ENCODE measurements at regions not wholly inside any gene's neighbourhood (a gene's known extent, or its start where the extent isn't known, plus 50 kb on each side); places are given as distances from the start of the nearest gene placed in this dataset.

DNA sequence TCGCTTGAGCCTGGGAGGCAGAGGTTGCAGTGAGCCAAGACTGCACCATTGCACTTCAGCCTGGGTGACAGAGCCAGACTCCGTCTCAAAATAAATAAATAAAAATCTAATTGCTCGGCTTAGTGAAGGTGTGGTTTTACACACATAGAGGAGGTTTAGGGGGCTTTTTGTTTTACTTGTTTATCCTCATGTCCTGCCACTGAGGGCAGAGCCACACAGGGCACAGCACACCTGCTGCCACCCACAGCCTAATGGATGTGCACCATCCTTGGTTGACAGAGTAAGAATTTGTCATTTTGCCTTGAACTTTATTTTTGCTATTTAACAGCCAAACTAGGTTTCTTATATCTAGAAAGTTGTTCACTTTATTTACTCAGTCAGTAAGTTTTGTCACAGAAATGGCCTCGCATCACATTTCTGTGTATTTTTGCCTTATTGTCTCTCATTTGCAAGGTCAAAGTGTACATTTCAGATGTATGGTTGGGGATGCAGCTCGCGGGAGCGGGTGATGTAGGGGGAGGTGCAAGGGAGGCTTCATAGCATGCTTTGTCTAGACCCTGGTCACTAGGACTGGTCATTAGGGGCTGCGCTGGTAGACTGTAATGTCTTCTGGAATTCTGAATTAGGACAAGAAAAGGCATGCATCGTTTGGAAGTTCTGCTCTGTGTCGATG, 67.8 kb upstream of the NAA20 start:
- TF ChIP-seq CTCF (conservative IDR thresholded peaks at IDR 0.05; ENCODE audit: low read length) (no peak), EZH2phosphoT487 (IDR thresholded peaks at IDR 0.05; ENCODE audit: borderline replicate concordance) (no peak)

All from Loucy (cell line).